IPS DF 6.9 (cell line): ENCODE measurements at regions not wholly inside any gene's neighbourhood (a gene's known extent, or its start where the extent isn't known, plus 50 kb on each side); places are given as distances from the start of the nearest gene placed in this dataset.
"Not testable (repeated sequence)": the region's sequence is repeated elsewhere in the genome, so short reads cannot be mapped to it uniquely, and the experiment has no call there.

Experiments used
- DNase-seq: peaks from one replicate; pipeline ENCODE4 v3.0.0-alpha.2; 2013; ENCODE audit warnings: low read depth, low spot score
- H3K27ac ChIP-seq: one replicate; pipeline ENCODE4 v1.5.1; 2013; ENCODE audit warnings: low read length, control low read depth
- H3K27me3 ChIP-seq: 2 replicates; pipeline ENCODE4 v1.6.1; 2013; ENCODE audit warnings: mild to moderate bottlenecking, low read length; ENCODE audit not compliant: control insufficient read depth, insufficient read depth
- H3K36me3 ChIP-seq: 2 replicates; pipeline ENCODE4 v1.6.1; 2013; ENCODE audit warnings: low read length; ENCODE audit not compliant: control insufficient read depth, insufficient read depth
- H3K4me1 ChIP-seq: 2 replicates; pipeline ENCODE4 v1.6.1; 2013; ENCODE audit warnings: low read length; ENCODE audit not compliant: control insufficient read depth, insufficient read depth
- H3K4me3 ChIP-seq: 2 replicates; pipeline ENCODE4 v1.5.1; 2013; ENCODE audit warnings: mild to moderate bottlenecking, low read length
- H3K9me3 ChIP-seq: 2 replicates; pipeline ENCODE4 v1.6.1; 2013; ENCODE audit warnings: low read length, inconsistent platforms; ENCODE audit not compliant: control insufficient read depth, insufficient read depth
- WGBS: extraction: QIAGEN DNeasy Blood & Tissue Kit; methylation state at CpG from one replicate; pipeline ENCODE4 v1.1.7; 2013; ENCODE audit warnings: mixed read lengths, missing lambda C conversion rate; ENCODE audit not compliant: insufficient read length, insufficient coverage; 5-methylcytosine and 5-hydroxymethylcytosine counted together

DNA sequence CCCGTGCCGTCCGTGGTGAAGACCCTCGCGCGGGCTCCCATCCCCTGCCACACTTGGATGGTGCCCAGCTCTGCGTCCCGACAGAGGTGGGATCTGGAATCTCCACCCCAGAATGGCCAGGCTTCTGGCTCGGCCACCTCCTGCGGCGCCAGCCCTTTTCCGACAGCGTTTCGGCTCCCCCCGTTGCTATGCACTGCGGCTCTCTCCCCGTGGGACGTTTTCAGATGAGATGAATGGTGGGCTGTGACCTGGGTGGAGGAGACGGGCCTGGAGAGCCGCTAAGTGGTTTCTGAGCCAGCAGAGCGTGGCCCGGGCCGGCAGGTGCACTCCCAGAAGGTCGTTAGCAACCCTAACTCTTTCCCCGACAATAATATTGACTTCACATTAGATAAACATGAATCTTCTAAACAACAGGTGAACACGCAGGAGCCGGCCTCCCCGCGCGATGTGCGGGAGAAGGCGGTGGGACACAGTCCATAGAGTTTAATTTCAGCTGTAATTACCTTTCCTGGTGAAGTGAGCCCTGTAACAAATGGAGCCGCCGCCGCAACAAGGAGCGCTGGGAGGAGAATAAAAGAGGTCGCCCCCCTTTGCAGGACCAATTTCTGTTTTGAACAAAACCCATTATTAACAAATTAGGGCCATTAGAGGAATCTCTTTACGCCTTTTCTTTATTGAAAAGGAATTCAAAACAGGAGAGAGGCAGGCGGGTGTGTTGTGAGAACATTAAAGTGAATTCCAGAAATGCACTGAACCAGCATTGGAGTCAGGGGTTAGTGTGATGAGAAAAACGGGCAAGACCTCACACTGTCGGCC lies 294.3 kb upstream of the PFKP start:
- Histone ChIP-seq H3K4me3 (no peak overlapping the region; the same call in 1 of the 2 replicates), H3K27me3 (no peaks in the 10 kb centered on the region), H3K4me1 (no peaks in the 10 kb centered on the region; the same call in 1 of the 2 replicates), H3K27ac (no peak overlapping the region), H3K9me3 (no peaks in the 10 kb centered on the region), H3K36me3 (no peaks in the 10 kb centered on the region)
- no CpG with 5 or more reads among the region's 41 CpGs for WGBS
- no peak for DNase-seq

DNA sequence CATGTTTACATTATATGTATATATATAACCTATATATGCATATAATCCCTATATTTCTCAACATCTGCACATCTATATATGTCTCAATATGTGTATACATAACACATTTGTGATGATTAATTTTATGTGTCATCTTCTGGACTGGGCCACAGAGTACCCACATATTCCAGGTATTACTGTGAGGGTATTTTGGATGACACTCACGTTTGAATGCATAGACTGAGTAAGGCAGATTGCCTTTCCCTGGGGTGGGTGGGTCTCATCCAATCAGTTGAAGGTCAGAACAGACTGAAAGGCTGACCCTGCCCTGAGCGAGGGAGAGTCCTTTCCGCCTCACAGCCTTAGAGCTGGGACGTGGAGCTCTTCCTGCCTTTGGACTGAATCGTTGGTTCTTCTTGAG lies 295.2 kb upstream of the PFKP start:
- no peaks in the 10 kb centered on the region; the same call in 1 of the 2 replicates for H3K4me1 ChIP-seq
- H3K27me3 ChIP-seq: no peaks in the 10 kb centered on the region
- no peak overlapping the region for H3K27ac ChIP-seq
- no peak for DNase-seq
- WGBS: no CpG with 5 or more reads among the region's 5 CpGs
- H3K4me3 ChIP-seq: no peak overlapping the region
- H3K9me3 ChIP-seq: no peaks in the 10 kb centered on the region
- no peaks in the 10 kb centered on the region for H3K36me3 ChIP-seq

DNA sequence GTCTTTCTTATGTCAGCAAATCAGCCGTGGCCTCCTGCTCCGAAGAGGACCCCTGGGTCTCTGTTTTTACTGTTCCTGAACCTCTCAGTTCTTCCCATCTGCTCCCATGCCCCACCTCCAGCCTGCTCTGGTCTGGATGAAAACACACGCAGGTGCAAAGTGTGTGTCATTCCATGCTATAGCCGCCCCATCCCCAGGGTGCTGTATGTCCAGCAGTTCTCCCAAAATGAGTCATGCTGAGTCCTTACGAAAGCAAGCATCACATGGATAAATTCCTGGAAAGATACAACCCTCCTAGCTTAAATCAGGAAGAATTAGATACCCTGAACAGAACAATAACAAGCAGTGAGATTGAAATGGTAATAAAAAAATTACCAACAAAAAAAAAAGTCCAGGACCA lies 300.1 kb upstream of the PFKP start:
- not testable (repeated sequence) for H3K9me3 ChIP-seq, H3K4me3 ChIP-seq, H3K36me3 ChIP-seq, DNase-seq, H3K27ac ChIP-seq, H3K4me1 ChIP-seq, H3K27me3 ChIP-seq
- whole genome bisulfite sequencing: no CpG with 5 or more reads among the region's 5 CpGs

DNA sequence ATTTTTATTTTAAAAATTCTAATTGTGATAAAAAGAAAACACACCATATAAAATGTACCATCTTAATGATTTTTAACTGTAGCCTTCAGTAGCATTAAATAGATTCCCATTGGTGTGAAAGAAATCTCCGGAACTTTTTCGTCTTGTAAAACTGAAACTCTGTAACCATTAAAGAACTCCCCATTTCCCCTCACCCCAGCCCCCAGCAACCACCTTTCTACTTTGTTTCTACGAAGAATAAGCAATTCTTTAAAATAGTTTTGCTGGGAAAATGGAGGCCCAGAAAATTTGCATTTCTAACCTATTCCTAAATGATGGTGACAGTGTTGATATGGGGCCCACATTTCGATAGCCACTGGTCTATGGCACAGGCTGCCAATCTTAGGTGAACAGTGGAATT lies 305.4 kb upstream of the PFKP start:
- no CpG with 5 or more reads among the region's 4 CpGs for WGBS

DNA sequence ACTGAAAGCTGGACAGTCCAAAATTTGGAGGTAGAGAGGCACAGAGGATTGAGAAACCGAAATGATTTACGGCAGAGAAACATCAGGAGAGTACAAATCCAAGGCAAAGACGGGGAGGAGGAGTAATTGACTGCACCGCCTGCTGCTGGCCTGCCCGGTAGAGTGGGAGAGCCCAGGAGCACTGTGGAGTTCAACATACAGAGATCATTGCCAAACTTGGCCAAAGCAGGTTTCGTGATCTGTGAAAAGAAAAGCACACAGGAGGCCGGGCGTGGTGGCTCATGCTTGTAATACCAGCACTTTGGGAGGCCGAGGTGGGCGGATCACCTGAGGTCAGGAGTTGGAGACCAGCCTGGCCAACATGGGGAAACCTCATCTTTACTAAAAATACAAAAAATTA lies 306.0 kb upstream of the PFKP start:
- no peaks in the 10 kb centered on the region for H3K9me3 ChIP-seq
- no peaks in the 10 kb centered on the region for H3K27me3 ChIP-seq
- H3K36me3 ChIP-seq: no peaks in the 10 kb centered on the region
- WGBS: no CpG with 5 or more reads among the region's 10 CpGs
- no peak for DNase-seq
- H3K4me3 ChIP-seq: no peak overlapping the region
- H3K4me1 ChIP-seq: no peaks in the 10 kb centered on the region
- H3K27ac ChIP-seq: no peak overlapping the region

More for the DNA sequence above, 305.4 kb upstream of the PFKP start:
- Histone ChIP-seq H3K4me3 (no peak overlapping the region), H3K9me3 (no peaks in the 10 kb centered on the region), H3K27ac (no peak overlapping the region), H3K4me1 (no peaks in the 10 kb centered on the region), H3K36me3 (no peaks in the 10 kb centered on the region), H3K27me3 (no peaks in the 10 kb centered on the region)
- no peak for DNase-seq

DNA sequence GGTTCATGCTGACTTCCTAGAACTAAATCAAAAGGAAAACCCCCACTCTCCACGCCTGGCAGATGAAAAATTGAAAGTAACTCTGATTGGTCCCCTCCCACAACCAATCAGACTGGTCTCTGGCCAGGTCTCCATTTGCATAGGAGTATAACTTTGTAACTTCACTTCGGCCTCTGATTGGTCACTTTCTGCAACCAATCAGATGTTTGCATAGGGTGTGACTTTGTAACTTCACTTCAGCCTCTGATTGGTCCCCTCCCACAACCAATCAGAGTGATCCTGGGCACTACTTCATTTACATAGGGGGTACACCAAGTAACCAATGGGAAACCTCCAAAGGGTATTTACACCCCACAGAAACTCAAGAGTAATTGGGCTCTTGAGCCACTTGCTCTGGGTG lies 306.6 kb upstream of the PFKP start:
- no peaks in the 10 kb centered on the region for H3K4me1 ChIP-seq
- no peak for DNase-seq
- no peaks in the 10 kb centered on the region for H3K9me3 ChIP-seq
- no peak overlapping the region for H3K27ac ChIP-seq
- H3K4me3 ChIP-seq: no peak overlapping the region
- no peaks in the 10 kb centered on the region for H3K36me3 ChIP-seq
- WGBS: no CpG with 5 or more reads among the region's 2 CpGs
- no peaks in the 10 kb centered on the region for H3K27me3 ChIP-seq

DNA sequence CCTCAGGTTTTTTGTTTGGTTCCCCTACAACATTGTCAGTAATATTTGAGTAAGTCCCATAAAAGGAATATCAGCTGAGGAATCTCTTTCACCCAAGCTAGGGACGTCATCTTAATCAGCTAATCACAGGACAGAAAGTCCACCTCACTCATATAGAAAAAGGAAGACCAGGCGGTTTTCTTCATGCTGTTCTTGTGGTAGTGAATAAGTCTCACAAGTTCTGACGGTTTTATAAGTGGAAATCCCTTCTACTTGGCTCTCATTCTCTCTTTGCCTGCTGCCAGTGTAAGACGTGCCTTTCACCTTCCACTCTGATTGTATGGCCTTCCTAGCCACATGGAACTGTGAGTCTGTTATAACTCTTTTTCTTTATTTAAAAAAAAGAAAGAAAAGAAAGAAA lies 308.1 kb upstream of the PFKP start:
- Histone ChIP-seq H3K4me1 (no peaks in the 10 kb centered on the region), H3K27me3 (no peaks in the 10 kb centered on the region), H3K36me3 (no peaks in the 10 kb centered on the region), H3K9me3 (no peaks in the 10 kb centered on the region), H3K4me3 (no peak overlapping the region), H3K27ac (no peak overlapping the region)
- no peak for DNase-seq
- WGBS: no CpG with 5 or more reads among the region's 4 CpGs

DNA sequence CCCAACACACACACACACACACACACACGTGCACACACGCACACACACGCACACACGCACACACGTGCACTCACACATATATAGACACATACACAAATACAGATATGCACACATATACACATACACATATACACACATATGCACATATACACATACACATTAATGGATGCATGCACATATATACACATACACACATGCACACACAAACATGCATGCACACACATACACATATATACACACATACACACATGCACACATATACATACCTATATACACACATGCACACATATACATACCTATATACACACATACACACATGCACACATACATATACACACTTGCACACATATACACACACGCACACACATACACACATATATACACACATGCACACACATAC lies 312.4 kb upstream of the PFKP start:
- H3K4me1 ChIP-seq: no peaks in the 10 kb centered on the region; the same call in 1 of the 2 replicates
- DNase-seq: no peak
- no CpG with 5 or more reads among the region's 6 CpGs for WGBS
- no peaks in the 10 kb centered on the region for H3K9me3 ChIP-seq
- H3K4me3 ChIP-seq: no peak overlapping the region
- no peaks in the 10 kb centered on the region for H3K27me3 ChIP-seq
- H3K36me3 ChIP-seq: no peaks in the 10 kb centered on the region
- no peak overlapping the region for H3K27ac ChIP-seq

DNA sequence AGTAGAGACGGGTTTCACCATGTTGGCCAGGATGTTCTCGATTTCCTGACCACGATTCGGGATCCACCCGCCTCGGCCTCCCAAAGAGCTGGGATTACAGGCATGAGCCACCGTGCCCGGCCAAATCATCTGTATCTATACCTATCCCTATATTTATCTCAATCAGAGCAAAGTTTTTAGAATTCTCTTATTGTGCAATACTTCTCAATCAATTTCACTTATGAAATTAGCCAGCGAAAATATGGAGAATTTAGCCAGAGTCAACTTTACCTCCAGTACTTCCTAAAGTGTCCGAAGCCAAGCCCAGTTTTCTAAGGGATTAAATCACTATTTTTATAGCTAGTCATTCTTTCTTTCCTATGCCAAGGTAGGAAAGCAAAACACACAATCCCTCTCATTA lies 319.1 kb upstream of the PFKP start:
- DNase-seq: no peak

DNA sequence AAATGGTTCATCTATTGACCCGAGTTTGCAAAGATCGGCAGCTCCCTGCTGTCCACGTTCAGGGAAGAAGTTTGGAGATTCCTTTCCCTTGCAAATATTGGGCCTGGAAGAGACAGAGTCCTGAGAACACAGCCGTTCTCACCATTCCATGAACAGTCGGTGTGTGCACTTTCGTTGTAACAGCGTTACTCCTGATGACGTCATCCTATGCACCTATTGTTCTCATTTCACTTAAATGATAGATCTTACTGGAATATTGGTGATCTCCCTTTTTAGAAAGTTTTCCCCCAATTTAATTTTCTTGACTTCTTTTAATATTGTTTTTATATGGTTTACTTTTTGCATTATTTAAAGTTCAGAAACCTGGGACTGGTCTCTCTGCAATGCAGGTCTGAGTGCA lies 320.7 kb upstream of the PFKP start:
- no CpG with 5 or more reads among the region's 8 CpGs for WGBS
- Histone ChIP-seq H3K4me1 (no peaks in the 10 kb centered on the region; the same call in 1 of the 2 replicates), H3K4me3 (no peak overlapping the region), H3K27me3 (no peaks in the 10 kb centered on the region), H3K36me3 (no peaks in the 10 kb centered on the region), H3K9me3 (no peaks in the 10 kb centered on the region), H3K27ac (no peak overlapping the region)
- DNase-seq: no peak

More for the DNA sequence above, 319.1 kb upstream of the PFKP start:
- Histone ChIP-seq H3K4me1 (no peaks in the 10 kb centered on the region; the same call in 1 of the 2 replicates), H3K4me3 (no peak overlapping the region), H3K9me3 (no peaks in the 10 kb centered on the region), H3K36me3 (no peaks in the 10 kb centered on the region), H3K27ac (no peak overlapping the region), H3K27me3 (no peaks in the 10 kb centered on the region)
- WGBS: no CpG with 5 or more reads among the region's 10 CpGs

DNA sequence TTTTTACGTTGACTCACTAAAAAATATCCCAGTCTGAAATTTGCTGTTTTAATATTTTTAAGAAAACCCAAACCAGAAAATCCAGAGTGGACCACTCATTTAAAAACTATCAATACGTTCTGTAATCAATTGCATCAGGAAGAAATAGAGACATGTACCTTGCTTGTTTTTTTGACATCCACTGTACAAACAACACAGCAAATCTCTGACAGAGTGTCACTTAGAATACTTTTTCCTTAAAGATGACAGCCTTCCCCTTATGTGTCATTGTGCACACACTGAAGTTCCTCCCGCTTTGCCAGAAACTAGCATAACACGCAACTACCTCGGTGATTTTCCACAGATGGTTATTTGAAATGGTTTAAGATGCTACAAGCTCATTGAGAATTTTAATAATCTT lies 321.7 kb upstream of the PFKP start:
- H3K4me1 ChIP-seq: no peaks in the 10 kb centered on the region
- WGBS: no CpG with 5 or more reads among the region's 5 CpGs

More for the DNA sequence above, 321.7 kb upstream of the PFKP start:
- H3K4me3 ChIP-seq: no peak overlapping the region
- DNase-seq: no peak
- H3K36me3 ChIP-seq: no peaks in the 10 kb centered on the region
- no peaks in the 10 kb centered on the region for H3K9me3 ChIP-seq
- no peak overlapping the region for H3K27ac ChIP-seq
- H3K27me3 ChIP-seq: no peaks in the 10 kb centered on the region
